ENCODE measurements at regions not wholly inside any gene's neighbourhood (a gene's known extent, or its start where the extent isn't known, plus 50 kb on each side); places are given as distances from the start of the nearest gene placed in this dataset.

- TF ChIP-seq CTCF (IDR thresholded peaks at IDR 0.05) (no peak), POLR2A (IDR thresholded peaks at IDR 0.05) (no peak)
Observed at GRCh38 chr12:81991868-81992267, 232.7 kb upstream of the PPFIA2 start.

All from adrenal gland (tissue), 5 donors.